ENCODE measurements at regions not wholly inside any gene's neighbourhood (a gene's known extent, or its start where the extent isn't known, plus 50 kb on each side); places are given as distances from the start of the nearest gene placed in this dataset.
"Not testable (repeated sequence)": the region's sequence is repeated elsewhere in the genome, so short reads cannot be mapped to it uniquely, and the experiment has no call there.

- not testable (repeated sequence) for TF ChIP-seq CTCF, POLR2A, EP300 (IDR thresholded peaks at IDR 0.05)
Measured at GRCh38 chr4:66270356-66270755, 600.1 kb upstream of the EPHA5 start.

Data from ovary (tissue), 3 donors.